NCI-H82 treated with DMSO at 0.1 percent for 48 hours (cell line): ENCODE measurements at regions not wholly inside any gene's neighbourhood (a gene's known extent, or its start where the extent isn't known, plus 50 kb on each side); places are given as distances from the start of the nearest gene placed in this dataset.

Source experiments
- DNase-seq: peaks from one replicate; lab custom pipeline; 2025; ENCODE audit not compliant: unreplicated experiment; lab: John Stamatoyannopoulos, UW

DNA sequence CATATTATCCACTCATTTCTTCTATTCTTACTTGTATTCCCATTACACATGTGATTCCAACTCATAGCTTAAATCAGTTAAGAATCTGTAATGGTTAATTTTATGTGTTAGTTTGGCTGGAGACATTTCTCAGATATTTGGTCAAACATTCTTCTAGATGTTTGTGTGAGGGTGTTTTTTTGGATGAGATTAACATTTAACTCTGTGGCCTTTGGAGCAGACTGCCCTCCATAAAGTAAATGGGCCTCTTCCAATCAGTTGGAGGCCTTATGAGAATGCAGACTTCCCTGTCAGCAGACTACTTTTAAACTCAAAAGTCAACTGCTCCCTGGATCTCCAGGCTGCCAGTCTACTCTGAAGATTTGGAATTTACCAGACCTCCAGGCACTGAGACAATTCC lies 976.8 kb upstream of the ACVR2A start:
- DNase-seq, result no peak

DNA sequence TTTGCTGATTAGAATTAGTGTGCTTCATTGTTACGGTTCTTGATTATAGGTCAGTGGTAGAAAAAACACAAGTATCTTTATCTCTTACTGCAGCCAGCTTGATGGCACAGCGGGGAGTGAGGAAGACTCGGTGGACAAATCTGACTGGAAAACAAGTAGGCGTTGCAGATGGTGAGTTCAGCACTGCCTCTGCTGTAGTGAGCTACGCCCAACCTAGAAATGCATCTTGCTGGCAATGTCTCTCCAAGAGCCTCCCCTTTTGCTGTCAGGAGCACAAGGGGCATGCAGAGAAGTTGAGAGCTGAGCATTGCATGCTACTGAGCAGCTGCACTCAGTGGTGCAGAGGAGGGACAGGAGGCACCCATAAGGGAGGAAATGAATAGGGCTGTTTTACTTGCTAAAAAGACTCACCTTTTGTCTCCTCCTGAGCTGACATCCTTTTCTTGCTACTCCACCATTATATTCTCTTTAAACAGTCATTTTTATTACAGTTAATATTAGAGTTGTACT lies 977.3 kb upstream of the ACVR2A start:
- DNase-seq, result no peak

DNA sequence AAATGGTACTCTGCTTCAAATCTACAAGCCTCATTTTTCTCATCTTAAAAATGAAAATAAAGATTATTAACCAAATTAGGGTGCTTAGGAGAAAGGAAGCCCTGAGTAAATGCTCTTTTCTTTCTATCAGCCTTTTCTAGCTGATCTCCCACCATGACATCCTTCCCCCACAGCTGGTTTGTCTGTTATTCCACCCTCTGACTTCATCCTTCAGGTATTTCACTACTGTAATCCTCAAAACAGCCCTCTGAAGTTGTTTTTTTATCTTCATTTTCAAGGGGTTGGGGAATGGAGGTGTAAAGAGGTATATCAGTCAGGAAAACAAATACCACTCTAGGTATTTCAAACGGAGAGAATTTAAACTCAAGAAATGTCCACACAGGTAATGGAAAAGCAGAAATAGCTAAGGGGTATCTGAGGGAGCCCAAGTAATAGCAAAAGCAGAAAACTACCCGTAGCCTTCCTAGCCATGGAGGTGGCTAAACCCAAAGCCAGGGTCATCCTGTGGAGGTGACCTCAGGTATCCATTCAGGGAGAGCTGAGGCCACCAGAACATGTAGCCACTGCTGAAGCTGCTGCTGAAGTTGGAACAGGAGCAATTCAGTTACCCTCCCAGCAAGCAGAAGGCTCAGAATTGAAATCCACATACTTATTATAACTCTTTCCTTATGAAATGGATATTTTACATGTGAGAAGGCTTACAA lies 990.9 kb upstream of the ACVR2A start:
- no peak for DNase-seq

DNA sequence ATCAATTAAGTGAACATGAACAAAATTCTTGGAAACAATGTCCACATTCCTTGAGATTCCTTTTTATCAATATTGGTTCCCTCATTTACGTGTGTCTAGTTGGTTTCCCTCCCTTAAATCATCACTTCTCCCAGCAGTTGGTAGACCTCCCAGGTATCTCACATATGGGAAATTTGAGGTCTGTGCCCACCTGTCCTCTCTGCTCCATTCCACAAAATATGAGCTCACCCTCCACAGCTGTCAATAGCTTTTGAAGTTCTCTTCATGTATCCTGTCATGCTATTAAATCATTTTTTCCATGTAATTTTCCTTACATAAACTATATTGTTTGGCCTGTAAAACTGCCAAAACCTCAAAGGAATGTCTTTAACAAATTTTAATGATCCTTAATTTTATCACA lies 992.2 kb upstream of the ACVR2A start:
- no peak for DNase-seq

DNA sequence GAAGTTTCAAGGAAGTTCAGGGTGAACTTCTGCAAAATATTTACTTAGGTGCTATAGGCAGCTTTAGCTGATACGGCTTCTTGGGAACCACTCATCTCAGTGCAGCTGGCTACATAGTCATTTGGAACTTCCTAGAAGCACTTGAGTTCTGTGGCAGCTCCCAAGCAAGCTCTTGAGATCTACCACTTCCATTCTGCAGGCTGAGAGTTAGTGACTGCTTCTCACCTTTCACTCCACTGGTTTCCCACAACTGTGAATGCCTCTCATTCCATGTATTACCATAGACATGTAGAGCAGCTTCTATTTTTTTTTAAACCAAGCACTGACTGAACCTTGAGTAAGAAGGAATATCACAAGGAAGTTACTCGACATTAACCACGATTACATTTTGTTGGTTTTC lies 994.1 kb upstream of the ACVR2A start:
- DNase-seq, result no peak

DNA sequence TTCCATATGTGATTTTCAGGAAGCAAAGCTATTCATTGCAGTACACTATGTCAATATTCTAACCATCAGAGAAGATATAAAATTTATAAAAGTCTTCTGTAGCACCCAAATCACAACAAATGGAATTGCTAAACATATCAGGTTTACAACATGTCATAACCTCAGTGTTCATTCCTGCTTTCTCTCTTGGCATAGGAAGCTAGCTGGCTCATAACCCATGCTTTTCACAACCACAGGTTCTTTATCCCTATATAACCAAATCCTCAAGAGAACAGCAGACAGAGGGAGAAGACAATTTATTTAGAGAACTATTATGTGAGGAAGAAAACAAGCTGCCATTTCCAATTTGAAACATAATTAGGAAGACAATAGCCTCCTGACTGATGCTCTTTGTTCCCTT lies 997.0 kb upstream of the ACVR2A start:
- no peak for DNase-seq

DNA sequence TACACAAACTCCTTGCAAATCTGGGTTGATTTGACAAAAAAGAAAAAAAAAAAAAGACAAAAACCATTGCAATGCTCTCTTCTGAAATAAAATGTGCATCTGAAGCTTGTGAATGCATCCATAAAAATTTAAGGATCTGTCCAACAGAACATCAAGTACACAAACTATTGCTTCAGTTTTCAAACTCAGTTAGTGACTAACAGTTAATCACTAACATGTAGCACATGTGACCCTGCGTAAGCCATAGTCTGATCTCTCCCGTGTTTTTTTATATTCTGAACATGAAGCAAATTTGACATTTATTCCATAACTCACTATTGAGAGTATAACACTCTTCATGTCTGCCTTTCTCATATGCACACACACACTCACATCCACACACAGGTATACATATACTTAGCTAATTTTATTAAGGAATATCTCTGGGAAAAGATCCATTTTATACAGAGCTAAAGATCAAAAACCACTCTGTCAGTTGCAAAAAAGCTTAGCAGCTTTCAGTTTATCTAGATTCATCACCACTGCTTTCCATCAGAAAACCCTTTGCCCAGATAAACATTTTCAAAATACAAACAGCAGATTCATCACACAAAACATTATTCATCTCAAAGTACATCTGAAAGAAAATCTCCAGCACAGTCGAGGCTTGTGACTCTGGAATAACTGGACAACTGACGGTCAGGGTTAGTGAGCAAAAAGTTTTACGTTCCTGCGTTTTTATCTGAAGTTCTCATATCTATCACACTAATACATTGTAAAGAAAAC lies 1000.4 kb upstream of the ACVR2A start:
- DNase-seq, result no peak

DNA sequence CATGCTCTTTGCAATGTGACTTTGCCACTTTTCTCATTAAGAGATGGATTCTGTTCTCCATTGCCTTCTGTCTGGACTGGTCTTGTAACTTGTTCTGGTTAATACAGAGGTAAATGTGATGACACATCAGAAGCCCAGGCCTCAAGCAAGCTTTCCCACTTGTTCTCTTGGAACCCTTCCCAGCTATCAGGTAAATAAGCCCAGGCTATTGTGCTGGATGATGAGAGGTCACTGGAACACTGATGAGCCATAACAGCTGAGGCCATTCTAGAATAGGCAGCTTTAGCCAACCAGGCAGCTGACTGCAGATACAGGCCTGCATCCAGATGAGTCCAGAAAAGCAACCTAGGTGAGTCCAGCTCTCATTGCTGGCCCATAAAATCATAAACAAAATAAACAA lies 1007.0 kb upstream of the ACVR2A start:
- no peak for DNase-seq

DNA sequence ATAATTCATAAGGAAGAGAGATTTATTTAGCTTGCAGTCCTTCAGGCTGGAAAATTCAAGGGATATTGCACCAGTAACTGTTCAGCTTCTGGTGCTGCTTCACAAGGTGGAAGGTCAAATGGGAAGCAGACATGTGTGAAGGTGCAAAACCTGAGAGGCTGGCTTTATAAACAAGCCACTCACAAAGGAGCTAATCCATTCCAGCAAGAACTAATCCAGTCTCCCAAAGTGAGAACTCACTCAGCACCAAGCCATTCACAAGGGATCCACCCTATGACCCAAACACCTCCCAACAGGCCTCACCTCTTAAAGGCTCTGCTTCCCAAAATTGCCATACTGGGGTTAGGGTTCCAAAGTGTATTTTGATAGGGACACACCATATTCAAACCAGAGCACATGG lies 1018.4 kb upstream of the ACVR2A start:
- DNase-seq, result peak; percentile 99

DNA sequence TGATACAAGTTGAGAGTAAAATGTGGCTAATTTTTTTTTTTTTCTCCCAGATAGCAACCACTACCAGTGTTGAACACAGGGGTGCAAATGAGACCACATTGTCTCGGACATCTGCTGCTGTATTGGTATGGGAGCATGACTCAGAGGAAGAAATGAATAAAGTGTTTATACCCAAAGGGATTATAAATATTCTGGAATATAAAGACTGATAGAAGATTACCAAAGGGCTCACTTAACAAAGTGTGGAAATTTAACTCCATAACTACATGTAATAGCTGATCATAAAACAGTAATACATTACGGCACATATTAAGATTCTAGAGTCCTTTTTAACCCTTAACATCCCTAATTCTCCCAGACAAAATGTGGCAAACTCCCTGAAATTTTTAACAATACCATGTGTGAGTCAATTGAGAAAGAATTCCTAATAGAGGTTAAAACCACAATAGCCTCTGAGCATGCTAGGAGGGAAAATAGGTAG lies 1023.0 kb upstream of the ACVR2A start:
- DNase-seq, result no peak

DNA sequence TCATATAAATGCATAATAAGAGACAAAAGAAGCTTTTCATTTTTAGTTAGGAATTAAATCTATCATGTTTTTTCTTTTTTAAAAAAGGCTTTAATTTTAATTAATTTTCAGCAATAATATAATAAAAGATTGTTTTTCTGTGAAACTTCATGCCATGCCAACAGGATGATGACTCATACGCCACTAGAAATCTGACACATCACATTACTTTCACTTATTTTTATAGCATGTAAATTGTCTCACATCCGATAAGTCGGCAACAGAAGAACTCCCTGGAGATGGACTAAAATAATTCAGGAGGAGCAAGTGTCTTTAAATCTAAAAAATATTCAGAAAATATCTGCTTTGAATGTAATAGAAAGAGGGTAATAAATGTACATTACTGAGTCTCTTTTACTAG lies 1024.2 kb upstream of the ACVR2A start:
- no peak for DNase-seq

DNA sequence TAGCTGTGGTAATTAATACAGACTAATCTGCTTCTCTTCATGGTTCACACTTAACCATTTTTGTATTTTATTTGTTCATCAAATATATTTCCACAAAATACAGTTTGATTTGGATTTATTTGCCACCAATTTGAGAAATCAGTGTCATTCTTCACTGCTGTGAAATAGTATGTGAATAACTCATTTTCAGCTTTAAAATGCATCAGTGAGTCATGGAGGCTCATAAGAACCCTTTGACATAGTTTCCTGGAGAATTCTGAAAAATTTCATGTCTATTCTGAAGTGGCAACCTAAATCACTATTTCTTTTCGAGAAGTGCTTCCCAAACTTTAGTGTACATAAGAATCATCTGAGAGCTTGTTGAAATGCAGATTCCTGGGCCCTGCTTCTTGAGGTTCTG lies 1026.7 kb upstream of the ACVR2A start:
- DNase-seq, result no peak

DNA sequence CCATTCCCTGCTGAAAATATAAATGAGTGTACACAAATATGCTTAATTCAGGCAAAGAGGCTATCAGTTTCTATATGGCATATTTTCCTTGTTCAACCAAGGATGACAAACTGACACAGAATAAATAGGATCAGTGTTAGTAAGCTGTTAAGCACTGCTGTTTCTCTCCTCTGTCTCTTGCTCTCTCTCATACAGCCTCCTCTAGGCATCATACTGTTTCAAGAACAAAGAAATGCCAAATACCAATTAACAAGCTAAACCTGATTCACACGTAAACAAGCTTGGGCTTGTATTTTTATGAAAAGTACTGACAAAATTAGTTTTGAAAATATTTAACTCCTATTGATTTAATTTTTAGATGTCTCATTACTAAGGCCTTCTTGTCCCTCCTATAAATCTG lies 1027.2 kb upstream of the ACVR2A start:
- peak; percentile 81 for DNase-seq

DNA sequence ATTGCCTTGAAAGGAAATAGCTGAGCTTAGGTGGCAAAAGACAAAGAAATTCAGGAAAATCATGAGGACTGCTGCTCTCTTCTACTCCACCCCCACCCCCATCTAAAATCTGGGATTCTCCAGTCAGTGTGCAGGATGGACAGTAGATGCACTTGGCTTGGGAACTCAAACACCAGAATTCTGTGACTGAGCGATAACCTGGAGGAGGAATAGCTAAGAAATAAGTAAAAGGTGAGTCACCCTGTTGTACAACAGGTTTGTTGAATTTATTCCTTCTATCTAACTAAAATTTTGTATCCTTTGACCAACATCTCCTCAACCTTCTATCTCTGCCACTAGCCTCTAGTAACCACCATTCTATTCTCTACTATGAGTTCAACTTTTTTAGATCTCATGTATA lies 1029.9 kb upstream of the ACVR2A start:
- no peak for DNase-seq

DNA sequence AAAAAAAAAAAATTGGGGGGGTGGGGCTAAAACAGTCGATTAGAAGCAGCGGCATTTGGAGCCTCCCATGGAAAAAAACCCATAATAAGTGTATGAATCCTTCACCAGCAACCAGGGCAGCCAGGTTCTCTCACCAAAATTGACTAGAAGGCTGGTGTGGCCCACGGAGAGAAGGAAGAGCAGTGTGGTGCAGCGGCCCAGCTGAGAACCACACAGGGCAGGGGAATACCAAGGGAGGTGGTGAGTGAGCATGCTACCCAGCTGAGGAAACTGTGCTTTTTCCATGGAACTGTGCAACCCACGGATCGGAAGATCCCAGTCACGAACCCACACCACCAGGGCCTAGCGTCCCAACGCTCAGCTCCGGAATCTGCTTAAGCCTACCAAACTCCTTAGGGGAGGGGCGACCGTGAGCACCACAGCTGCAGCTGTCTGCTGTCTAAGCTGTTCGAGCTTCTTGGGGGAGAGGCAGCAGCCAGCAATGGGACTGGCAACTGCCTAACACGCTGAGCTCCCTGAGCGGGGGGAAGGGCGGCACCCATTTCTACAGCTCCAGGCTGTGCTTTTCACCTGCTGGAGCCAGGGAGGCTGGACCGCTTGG lies 1037.2 kb upstream of the ACVR2A start:
- DNase-seq, result peak; percentile 79

DNA sequence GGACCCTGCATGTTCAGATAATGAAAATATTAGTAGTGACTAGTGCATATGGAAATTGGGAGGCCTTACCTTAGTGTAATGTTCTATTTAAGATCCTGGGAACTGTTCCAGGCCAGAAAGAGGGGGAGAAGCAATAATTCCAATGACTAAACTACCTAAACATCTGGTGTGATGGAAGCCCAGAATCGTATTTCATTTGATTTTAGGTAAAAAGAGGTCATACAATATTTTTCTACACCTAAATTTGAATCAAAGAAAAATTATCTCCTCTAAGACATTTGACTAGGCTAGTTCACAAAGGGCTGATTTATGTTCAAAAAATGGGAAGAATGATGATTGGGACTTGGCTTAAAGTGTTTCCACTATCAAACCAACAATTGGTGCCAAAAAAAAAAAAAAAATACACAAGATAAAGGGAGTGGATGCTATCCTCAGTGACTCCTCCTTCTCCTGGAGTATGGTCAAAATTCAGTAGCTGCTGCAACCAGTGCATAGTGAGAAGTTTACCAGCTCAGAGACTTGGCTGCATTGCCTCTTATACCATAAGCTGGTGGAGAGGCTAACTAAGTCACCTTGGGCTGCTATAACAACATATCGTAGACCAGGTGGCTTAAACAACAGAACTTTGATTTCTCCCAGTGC lies 1038.3 kb upstream of the ACVR2A start:
- DNase-seq, result no peak

DNA sequence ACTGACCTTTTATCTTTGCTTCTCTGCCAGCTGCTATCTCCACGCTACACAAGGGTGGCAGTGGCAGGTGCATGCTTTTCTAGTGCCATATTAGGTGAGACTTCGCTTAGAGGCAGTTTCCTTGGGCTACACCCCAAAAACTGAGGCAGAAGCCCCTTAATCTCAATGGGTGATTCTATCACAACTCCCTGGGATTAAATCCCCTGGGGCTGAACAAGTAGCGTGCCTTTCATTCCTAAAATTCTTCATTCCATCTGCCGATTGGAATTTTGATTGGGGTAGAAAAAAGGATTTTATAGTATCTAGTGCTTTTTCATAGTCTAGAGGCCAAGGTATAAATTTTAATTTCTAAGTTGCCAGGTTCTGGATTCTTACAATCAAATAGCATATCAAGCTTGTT lies 1040.5 kb upstream of the ACVR2A start:
- no peak for DNase-seq

DNA sequence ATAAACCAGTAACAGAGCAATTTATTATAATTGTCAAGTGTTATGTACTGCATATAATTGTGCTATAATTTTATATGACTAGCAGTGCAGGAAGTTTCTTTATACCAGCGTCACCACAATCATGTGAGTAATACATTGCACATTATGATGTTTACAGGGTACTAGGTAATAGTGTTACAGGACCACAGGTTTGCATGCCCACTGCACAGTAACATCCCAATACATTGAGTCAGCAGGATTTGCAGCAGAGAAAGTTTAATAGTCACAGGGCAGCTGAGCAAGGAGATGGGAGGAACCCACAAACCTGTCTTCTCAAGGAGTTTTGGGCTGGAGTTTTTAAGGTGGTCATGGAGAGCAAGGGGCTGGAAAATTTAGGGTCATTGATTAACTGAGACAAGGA lies 1042.9 kb upstream of the ACVR2A start:
- no peak for DNase-seq

DNA sequence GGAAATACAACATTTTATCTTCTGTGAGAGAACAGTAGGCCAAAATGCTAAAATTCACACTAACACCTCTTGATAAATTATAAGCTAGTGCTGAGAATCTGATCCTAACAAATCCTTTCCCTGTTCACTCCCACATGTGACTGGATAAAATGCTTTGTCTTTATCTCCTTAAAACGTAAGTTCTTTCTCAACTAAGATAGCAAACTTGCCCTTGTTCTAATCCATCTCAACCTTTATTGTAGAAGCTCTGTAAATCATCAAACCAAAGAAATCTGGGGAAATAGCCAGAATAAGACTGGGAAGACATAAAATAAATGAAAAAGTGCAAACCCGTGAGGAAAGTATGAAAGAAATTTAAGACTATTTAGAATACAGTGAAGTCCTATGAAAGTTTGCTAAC lies 1058.4 kb upstream of the ACVR2A start:
- DNase-seq, result no peak

DNA sequence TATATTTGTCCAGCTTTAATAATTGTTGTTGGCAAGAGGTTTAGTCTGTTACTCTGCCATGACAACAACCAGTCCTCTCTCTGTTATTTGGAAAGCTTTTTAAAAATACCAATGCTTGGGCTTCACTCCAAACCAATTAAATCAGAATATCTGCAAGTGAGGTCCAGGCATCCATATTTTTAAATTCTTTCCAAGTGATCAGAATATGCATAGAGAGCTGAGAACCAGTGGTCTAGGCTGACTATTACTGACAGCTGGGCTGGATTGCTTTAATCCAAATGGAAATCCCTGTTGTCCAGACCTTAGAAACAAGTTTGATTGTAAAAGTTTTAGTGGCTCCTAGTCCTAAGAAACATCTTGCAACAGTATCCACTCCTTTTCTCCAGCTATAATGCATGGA lies 1059.7 kb upstream of the ACVR2A start:
- peak; percentile 4 for DNase-seq

DNA sequence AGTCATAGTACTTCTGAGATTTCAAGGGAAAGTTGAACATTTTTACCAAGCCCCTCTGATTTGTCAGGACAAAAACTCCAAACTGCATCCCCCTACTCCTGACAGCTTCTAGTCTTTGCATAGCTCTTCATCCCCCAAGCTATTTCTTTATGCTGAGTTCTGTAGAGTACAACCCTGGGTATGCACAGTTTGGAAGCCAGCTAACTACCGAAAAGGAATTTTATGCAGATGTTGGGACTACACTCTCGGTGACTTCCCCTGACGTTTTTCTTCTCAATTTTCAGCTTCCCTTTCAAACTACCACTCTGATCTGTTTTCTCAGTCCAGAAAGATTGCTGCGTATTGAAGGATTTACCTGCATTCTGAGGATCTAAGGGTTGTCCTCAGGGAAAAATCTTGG lies 1060.2 kb upstream of the ACVR2A start:
- DNase-seq, result no peak

DNA sequence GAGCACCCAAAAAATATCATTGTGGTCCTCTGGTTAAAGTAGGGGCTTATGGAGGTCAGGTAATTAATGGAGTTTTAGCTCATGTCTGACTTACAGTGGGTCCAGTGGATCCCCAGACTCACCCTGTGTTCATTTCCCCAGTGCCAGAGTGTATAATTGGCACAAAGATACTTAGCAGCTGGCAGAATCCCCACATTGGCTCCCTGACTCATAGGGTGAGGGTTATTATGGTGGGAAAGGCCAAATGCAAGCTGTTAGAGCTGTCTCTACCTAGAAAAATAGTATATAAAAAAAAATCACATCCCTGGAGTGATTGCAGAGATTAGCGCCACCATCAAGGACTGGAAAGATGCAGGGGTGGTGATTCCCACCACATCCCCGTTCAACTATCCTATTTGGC lies 1067.6 kb upstream of the ACVR2A start:
- no peak for DNase-seq
